H9 (cell line): ENCODE measurements at regions not wholly inside any gene's neighbourhood (a gene's known extent, or its start where the extent isn't known, plus 50 kb on each side); places are given as distances from the start of the nearest gene placed in this dataset.

Experiments
- DNase-seq: peaks from one replicate; pipeline ENCODE4 v3.0.0-alpha.2; 2017
- H2AFZ ChIP-seq: one replicate; pipeline ENCODE4 v1.6.1; 2013; ENCODE audit warnings: mild to moderate bottlenecking, low read length, control low read depth, moderate library complexity
- H2AK5ac ChIP-seq: 2 replicates; pipeline ENCODE4 v1.6.1; 2013; ENCODE audit warnings: low read length, control low read depth, mixed read lengths; ENCODE audit not compliant: insufficient read length
- H2BK120ac ChIP-seq: one replicate; pipeline ENCODE4 v1.6.1; 2013; ENCODE audit warnings: low read depth, mild to moderate bottlenecking, low read length, control low read depth, inconsistent platforms; ENCODE audit not compliant: poor library complexity, severe bottlenecking
- H2BK12ac ChIP-seq: 2 replicates; pipeline ENCODE4 v1.6.1; 2013; ENCODE audit warnings: low read length, control low read depth, mixed read lengths, low read depth; ENCODE audit not compliant: insufficient read length
- H2BK15ac ChIP-seq: 2 replicates; pipeline ENCODE4 v1.6.1; 2013; ENCODE audit warnings: low read depth, low read length, control low read depth
- H2BK20ac ChIP-seq: one replicate; pipeline ENCODE4 v1.6.1; 2013; ENCODE audit warnings: low read depth, mild to moderate bottlenecking, low read length, control low read depth, inconsistent platforms; ENCODE audit not compliant: poor library complexity, severe bottlenecking
- H2BK5ac ChIP-seq: 2 replicates; pipeline ENCODE4 v1.6.1; 2013; ENCODE audit warnings: low read length, control low read depth, mixed read lengths; ENCODE audit not compliant: insufficient read length
- H3K14ac ChIP-seq: 2 replicates; pipeline ENCODE4 v1.6.1; 2013; ENCODE audit warnings: low read length, control low read depth; ENCODE audit not compliant: insufficient read depth
- H3K18ac ChIP-seq: 2 replicates; pipeline ENCODE4 v1.6.1; 2013; ENCODE audit warnings: low read depth, mild to moderate bottlenecking, mixed read lengths, low read length, control low read depth; ENCODE audit not compliant: insufficient read length
- H3K23ac ChIP-seq: 2 replicates; pipeline ENCODE4 v1.6.1; 2013; ENCODE audit warnings: low read length, control low read depth, mixed read lengths, low read depth; ENCODE audit not compliant: insufficient read length
- H3K23me2 ChIP-seq: 2 replicates; pipeline ENCODE4 v1.6.1; 2013; ENCODE audit warnings: low read depth, mild to moderate bottlenecking, mixed read lengths, low read length, control low read depth; ENCODE audit not compliant: insufficient read length, poor library complexity, severe bottlenecking
- H3K27ac ChIP-seq: 2 replicates; pipeline ENCODE4 v1.5.1; 2013; ENCODE audit warnings: low read length, control low read depth, mixed read lengths, low read depth; ENCODE audit not compliant: insufficient read length
- H3K27me3 ChIP-seq: 2 replicates; pipeline ENCODE4 v1.6.1; 2013; ENCODE audit warnings: low read length, control low read depth, inconsistent platforms; ENCODE audit not compliant: insufficient read depth
- H3K4ac ChIP-seq: 2 replicates; pipeline ENCODE4 v1.6.1; 2013; ENCODE audit warnings: low read depth, mild to moderate bottlenecking, control low read depth, inconsistent platforms, low read length, moderate library complexity
- H3K4me1 ChIP-seq: 2 replicates; pipeline ENCODE4 v1.6.1; 2013; ENCODE audit warnings: low read length, control low read depth, inconsistent platforms; ENCODE audit not compliant: insufficient read depth
- H3K4me2 ChIP-seq: 2 replicates; pipeline ENCODE4 v1.6.1; 2013; ENCODE audit warnings: low read length, control low read depth, mixed read lengths; ENCODE audit not compliant: insufficient read length, insufficient read depth
- H3K56ac ChIP-seq: 2 replicates; pipeline ENCODE4 v1.6.1; 2013; ENCODE audit warnings: low read depth, mild to moderate bottlenecking, mixed read lengths, low read length, control low read depth; ENCODE audit not compliant: insufficient read length
- H3K79me1 ChIP-seq: 2 replicates; pipeline ENCODE4 v1.6.1; 2013; ENCODE audit warnings: low read depth, mild to moderate bottlenecking, moderate library complexity, low read length, control low read depth, inconsistent platforms; ENCODE audit not compliant: insufficient read depth, poor library complexity, severe bottlenecking
- H3K79me2 ChIP-seq: 2 replicates; pipeline ENCODE4 v1.6.1; 2013; ENCODE audit warnings: low read length, control low read depth, inconsistent platforms; ENCODE audit not compliant: insufficient read depth
- H3K9ac ChIP-seq: 2 replicates; pipeline ENCODE4 v1.6.1; 2013; ENCODE audit warnings: low read length, control low read depth, mixed read lengths; ENCODE audit not compliant: insufficient read length; ENCODE audit errors: extremely low read depth
- H3K9me3 ChIP-seq: one replicate; pipeline ENCODE4 v1.6.1; 2013; ENCODE audit warnings: low read depth, low read length, inconsistent platforms; ENCODE audit not compliant: control insufficient read depth
- H3T11ph ChIP-seq: one replicate; pipeline ENCODE4 v1.6.1; 2013; ENCODE audit warnings: mild to moderate bottlenecking, low read length, control low read depth, inconsistent platforms
- H4K20me1 ChIP-seq: one replicate; pipeline ENCODE4 v1.6.1; 2013; ENCODE audit not compliant: control insufficient read depth, insufficient read length, insufficient read depth
- H4K5ac ChIP-seq: 2 replicates; pipeline ENCODE4 v1.6.1; 2013; ENCODE audit warnings: low read depth, mild to moderate bottlenecking, mixed read lengths, low read length, control low read depth; ENCODE audit not compliant: insufficient read length
- H4K8ac ChIP-seq: replicated peaks from 2 replicates; pipeline ENCODE4 v1.6.1; 2013; ENCODE audit warnings: low read length, control low read depth, mixed read lengths, low read depth; ENCODE audit not compliant: insufficient read length
- H4K91ac ChIP-seq: 2 replicates; pipeline ENCODE4 v1.6.1; 2013; ENCODE audit warnings: low read depth, mild to moderate bottlenecking, moderate library complexity, mixed read lengths, low read length, control low read depth; ENCODE audit not compliant: insufficient read length
- H3K27ac Mint-ChIP-seq, 3 experiments: 2 replicates in 2 of 3; 3 replicates in 1 of 3; pipeline ENCODE4 v1.8.0; 2020 to 2021; ENCODE audit warnings: mixed read lengths in 3 of 3, mild to moderate bottlenecking in 1 of 3, moderate library complexity in 1 of 3
- H3K27me3 Mint-ChIP-seq: 2 replicates; pipeline ENCODE4 v1.8.0; 2021; ENCODE audit warnings: low read depth, mild to moderate bottlenecking, moderate library complexity, mixed read lengths
- H3K36me3 Mint-ChIP-seq, 3 experiments: 2 replicates in 2 of 3; 3 replicates in 1 of 3; pipeline ENCODE4 v1.8.0; 2020 to 2021; ENCODE audit warnings: low read depth in 3 of 3, mixed read lengths in 3 of 3; ENCODE audit not compliant: insufficient read depth in 1 of 3
- H3K4me1 Mint-ChIP-seq, 2 experiments: 2 replicates each; pipeline ENCODE4 v1.8.0; 2020; ENCODE audit warnings: mixed read lengths in 2 of 2
- H3K4me3 Mint-ChIP-seq, 2 experiments: 2 replicates in 1 of 2; 3 replicates in 1 of 2; pipeline ENCODE4 v1.8.0; 2020 to 2021; ENCODE audit warnings: mild to moderate bottlenecking in 2 of 2, mixed read lengths in 2 of 2, moderate library complexity in 1 of 2
- H3K9me3 Mint-ChIP-seq, 2 experiments: 2 replicates in 1 of 2; 3 replicates in 1 of 2; pipeline ENCODE4 v1.8.0; 2020; ENCODE audit warnings: mild to moderate bottlenecking in 2 of 2, mixed read lengths in 2 of 2, moderate library complexity in 1 of 2
- CTCF ChIP-seq: fragments of 200-600 bp; sonication (generic); conservative IDR thresholded peaks from 3 replicates; pipeline ENCODE4 v1.8.0; 2021; ENCODE audit warnings: antibody characterized with exemption, mild to moderate bottlenecking
- WGBS: extraction: QIAGEN DNeasy Blood & Tissue Kit; methylation state at CpG from one replicate; pipeline ENCODE4 v1.1.7; 2013; ENCODE audit warnings: missing lambda C conversion rate, low lambda C conversion rate, mixed read lengths; ENCODE audit not compliant: insufficient read length; ENCODE audit errors: extremely low coverage; 5-methylcytosine and 5-hydroxymethylcytosine counted together

- Histone ChIP-seq H3T11ph (no peak overlapping the region), H3K23ac (no peak overlapping the region), H4K5ac (no peak overlapping the region), H2BK12ac (no peak overlapping the region), H2AFZ (no peak overlapping the region), H2BK120ac (no peak overlapping the region), H3K23me2 (no peaks in the 10 kb centered on the region), H2BK20ac (no peak overlapping the region), H3K18ac (no peak overlapping the region), H3K27ac (no peak overlapping the region), H3K14ac (no peak overlapping the region), H4K20me1 (no peaks in the 10 kb centered on the region), H2BK5ac (no peak overlapping the region), H3K4me2 (no peak overlapping the region), H4K91ac (no peak overlapping the region), H2AK5ac (no peak overlapping the region), H3K4ac (no peak overlapping the region), H3K56ac (no peak overlapping the region), H3K9me3 (no peaks in the 10 kb centered on the region), H3K27me3 (no peaks in the 10 kb centered on the region), H3K79me1 (no peaks in the 10 kb centered on the region), H3K4me1 (no peaks in the 10 kb centered on the region), H2BK15ac (no peak overlapping the region), H3K79me2 (no peaks in the 10 kb centered on the region), H4K8ac (no peak overlapping the region), H3K9ac (no peak overlapping the region)
- Mint-ChIP-seq H3K9me3 (no peaks in the 10 kb centered on the region), H3K4me1 (no peaks in the 10 kb centered on the region), H3K4me3 (no peak overlapping the region), H3K27ac (no peak overlapping the region), H3K36me3 (no peaks in the 10 kb centered on the region), H3K27me3 (no peaks in the 10 kb centered on the region)
- DNase-seq, result no peak
- no peak for TF ChIP-seq CTCF
- WGBS, result no CpG with 5 or more reads among the region's 8 CpGs
These were observed 92.3 kb downstream of the ETAA1 start for GRCh38 chr2:67489396-67489795.
